HepG2 (cell line): ENCODE measurements at regions not wholly inside any gene's neighbourhood (a gene's known extent, or its start where the extent isn't known, plus 50 kb on each side); places are given as distances from the start of the nearest gene placed in this dataset.

Experiments
- ATAC-seq: fragments of 200-7000 bp; cut with Tn5 transposase; 3 replicates; pipeline ENCODE4 v1.9.1; 2020; ENCODE audit warnings: mild to moderate bottlenecking, moderate library complexity
- BruUV-seq: library from RNA; stranded (reverse); fragments of 400-500 nt; replicated peaks from 2 replicates; lab custom pipeline; 2021; lab: Mats Ljungman, UMichigan
- CTCF ChIA-PET: fragments of 300-600 bp; formaldehyde crosslinking; extraction: SDS; loops from one replicate; lab custom pipeline; 2021; ENCODE audit warnings: low total read pairs, inconsistent platforms, low intra/inter-chr PET ratio; lab: Yijun Ruan, JAX
- POLR2A ChIA-PET: fragments of 350-600 bp; sonication (Branson Sonifier 250); formaldehyde crosslinking; loops from one replicate; lab custom pipeline; 2020; ENCODE audit warnings: antibody characterized with exemption, inconsistent platforms; lab: Yijun Ruan, JAX
- DNase-seq: peaks from one replicate; pipeline ENCODE4 v3.0.0-alpha.2; 2015; ENCODE audit warnings: low spot score
- FAIRE-seq: peaks from 3 replicates; lab custom pipeline; 2011; peaks lifted over from hg19 to GRCh38; lab: Jason Lieb, UNC
- H2AFZ ChIP-seq: one replicate; pipeline ENCODE4 v1.6.1; 2011; ENCODE audit warnings: low read length, inconsistent platforms
- H3K27ac ChIP-seq: fragments of 300-600 bp; 3 replicates; pipeline ENCODE4 v1.8.0; 2011; ENCODE audit warnings: mixed run types, mild to moderate bottlenecking, mixed read lengths, low read length, inconsistent platforms; ENCODE audit not compliant: insufficient read depth; ENCODE audit errors: extremely low read length
- H3K27me3 ChIP-seq, 2 experiments: fragments of 200-600 bp in 1 of 2; 2 replicates in 1 of 2; 3 replicates in 1 of 2; pipeline versions ENCODE4 v1.6.0 to v1.8.0; 2011; ENCODE audit warnings: low read length in 2 of 2, mild to moderate bottlenecking in 2 of 2, moderate library complexity in 2 of 2, inconsistent platforms in 1 of 2; ENCODE audit not compliant: insufficient read depth in 2 of 2, control insufficient read depth in 1 of 2
- H3K36me3 ChIP-seq, 2 experiments: fragments of 200-600 bp in 1 of 2; replicated peaks in 1 of 2; 2 replicates in 1 of 2; 3 replicates in 1 of 2; pipeline versions ENCODE4 v1.5.1 to v1.8.0; 2011; ENCODE audit warnings: low read length in 2 of 2, inconsistent platforms in 1 of 2; ENCODE audit not compliant: insufficient read depth in 2 of 2, control insufficient read depth in 1 of 2
- H3K4me1 ChIP-seq: 2 replicates; pipeline ENCODE4 v1.5.1; 2012; ENCODE audit warnings: low read length, inconsistent platforms; ENCODE audit not compliant: insufficient read depth
- H3K4me2 ChIP-seq: 2 replicates; pipeline ENCODE4 v1.6.0; 2011; ENCODE audit warnings: low read depth, low read length, inconsistent platforms
- H3K4me3 ChIP-seq, 3 experiments: fragments of 200-600 bp in 1 of 3; sonication (generic), shearing (Covaris generic) in 1 of 3; replicated peaks in 1 of 3; 2 replicates each; pipeline ENCODE4 v1.5.1; 2011 to 2016; ENCODE audit warnings: low read length in 3 of 3, inconsistent platforms in 2 of 3, low read depth in 2 of 3, mild to moderate bottlenecking in 2 of 3, control low read depth in 1 of 3, mixed read lengths in 1 of 3; ENCODE audit not compliant: insufficient read depth in 1 of 3
- H3K79me2 ChIP-seq: one replicate; pipeline ENCODE4 v1.6.1; 2011; ENCODE audit warnings: low read length, inconsistent platforms; ENCODE audit not compliant: insufficient read depth
- H3K9ac ChIP-seq: 2 replicates; pipeline ENCODE4 v1.6.0; 2011; ENCODE audit warnings: mild to moderate bottlenecking, low read depth, low read length, inconsistent platforms; ENCODE audit not compliant: insufficient read depth
- H3K9me3 ChIP-seq: 2 replicates; pipeline ENCODE4 v1.5.1; 2012; ENCODE audit warnings: mild to moderate bottlenecking, low read length
- H4K20me1 ChIP-seq: 2 replicates; pipeline ENCODE4 v1.6.0; 2011; ENCODE audit warnings: inconsistent platforms, mild to moderate bottlenecking, low read length, moderate library complexity; ENCODE audit not compliant: insufficient read depth
- SAFB2 ChIP-seq: sonication (generic); formaldehyde crosslinking; IDR thresholded peaks from 2 replicates; pipeline ENCODE4 v1.5.1; 2020; ENCODE audit warnings: missing genetic modification reagents, low read depth, mild to moderate bottlenecking, borderline replicate concordance
- SSRP1 ChIP-seq: IDR thresholded peaks from 2 replicates; pipeline ENCODE4 v1.6.1; 2016; ENCODE audit warnings: control low read depth
- ZFP36 ChIP-seq: fragments of 150-350 bp; IDR thresholded peaks from 2 replicates; pipeline ENCODE4 v1.6.1; 2018; ENCODE audit warnings: borderline replicate concordance, low read length, low read depth; ENCODE audit not compliant: partially characterized antibody
- WGBS: methylation state at CpG from one replicate; pipeline ENCODE4 v1.1.6; 2017; ENCODE audit warnings: low lambda C conversion rate; 5-methylcytosine and 5-hydroxymethylcytosine counted together
- in situ Hi-C: cut with HindIII; loops from 2 replicates; pipeline ENCODE4 v1.10.0; 2017; ENCODE audit warnings: low pct_unique_long_range_greater_than_20kb; ENCODE audit not compliant: extremely low pct_ligation_motif_present
- intact Hi-C: fragments of 100-400 bp; cut with micrococcal nuclease; formaldehyde crosslinking; loops from one replicate; pipeline ENCODE4 v1.10.0; 2022; ENCODE audit not compliant: unreplicated experiment

GRCh38 chr12:89786177-89786810, 77.7 kb upstream of the ATP2B1 start:
- Histone ChIP-seq H3K4me3 (no peak overlapping the region), H4K20me1 (no peaks in the 10 kb centered on the region), H3K79me2 (no peaks in the 10 kb centered on the region), H3K4me1 (no peaks in the 10 kb centered on the region), H2AFZ (no peak overlapping the region), H3K9ac (no peak overlapping the region), H3K4me2 (no peak overlapping the region), H3K9me3 (peaks cover 14% of the 10 kb centered on the region)
- no TSS peak for BruUV-seq
- POLR2A ChIA-PET: no interaction called here
- CTCF ChIA-PET: no interaction called here
- DNase-seq (no peak), FAIRE-seq (no peak)
- WGBS: 11% methylated on average over 2 of the region's 2 CpGs
- peak; percentile 24 for TF ChIP-seq ZFP36
- TF ChIP-seq SAFB2 (CRISPR knock-in tag): no peak
- TF ChIP-seq, all 625 proteins: peak for 1
- in situ Hi-C loops: no loop called here
- no peak for ATAC-seq
- intact Hi-C loops: no loop called here
- Histone ChIP-seq H3K36me3 (no peaks in the 10 kb centered on the region), H3K27ac (no peak overlapping the region), H3K27me3 (no peaks in the 10 kb centered on the region)

DNA sequence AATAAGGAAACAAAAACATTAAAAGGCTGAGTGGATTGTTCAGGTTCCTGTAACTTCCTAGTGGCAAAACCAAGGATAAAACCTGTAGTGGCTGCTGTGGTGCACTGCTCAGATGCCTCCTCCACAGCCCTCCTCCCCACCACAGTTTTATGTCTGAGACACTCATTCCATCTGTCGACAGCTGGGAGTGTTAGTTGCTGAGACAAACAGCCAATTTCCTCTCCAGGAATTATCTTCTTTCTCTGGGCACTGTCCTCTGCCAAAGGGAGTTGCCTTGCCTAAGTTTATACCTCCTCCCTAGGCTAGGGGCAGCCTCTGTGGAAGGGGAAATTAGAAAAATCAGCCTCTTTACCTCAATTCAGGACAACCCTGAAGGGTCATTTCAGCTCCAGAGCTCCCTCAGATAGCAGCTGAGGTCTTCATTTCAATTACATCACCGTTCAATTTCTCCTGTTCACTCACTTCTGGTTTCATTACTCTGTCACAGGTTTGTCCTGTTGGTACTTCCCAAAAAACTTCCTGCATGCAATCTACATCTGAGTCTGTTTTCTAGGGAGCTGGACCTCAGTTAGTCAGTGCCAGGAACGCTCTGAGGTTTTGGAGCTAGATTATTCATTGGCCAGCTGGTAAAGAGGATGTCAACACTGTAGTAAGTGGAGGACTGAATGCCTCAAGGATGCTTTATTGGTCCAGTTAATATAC, 74.9 kb upstream of the ATP2B1 start:
- Histone ChIP-seq H3K27me3 (no peaks in the 10 kb centered on the region), H3K79me2 (no peaks in the 10 kb centered on the region), H3K4me3 (no peak overlapping the region), H4K20me1 (no peaks in the 10 kb centered on the region), H3K4me1 (no peaks in the 10 kb centered on the region), H3K4me2 (no peak overlapping the region), H3K36me3 (no peaks in the 10 kb centered on the region), H2AFZ (no peak overlapping the region), H3K9me3 (peaks cover 14% of the 10 kb centered on the region), H3K27ac (no peak overlapping the region), H3K9ac (no peak overlapping the region)
- in situ Hi-C loops: no loop called here
- FAIRE-seq: no peak
- ChIA-PET POLR2A (no interaction called here), CTCF (no interaction called here)
- no peak for DNase-seq
- no peak for TF ChIP-seq SSRP1 (CRISPR knock-in tag)
- no peak for ATAC-seq
- 13% methylated on average over 3 of the region's 3 CpGs for WGBS
- intact Hi-C loops: no loop called here
- BruUV-seq: no TSS peak
